ENCODE measurements at regions not wholly inside any gene's neighbourhood (a gene's known extent, or its start where the extent isn't known, plus 50 kb on each side); places are given as distances from the start of the nearest gene placed in this dataset.

- no peak for TF ChIP-seq CTCF (conservative IDR thresholded peaks at IDR 0.05; ENCODE audit: control insufficient read depth, insufficient read depth, low read depth, low read length)
- no peak overlapping the region for H3K4me3 ChIP-seq (ENCODE audit: control insufficient read depth, low read depth, low read length)
- DNase-seq (ENCODE audit: low read depth) = no peak
Observed at GRCh38 chr13:107066355-107066754, 498.4 kb upstream of the ARGLU1 start.

GRCh38 chr13:107065036-107065435 is 497.1 kb upstream of the ARGLU1 start:
- DNase-seq (ENCODE audit: low read depth) = no peak
- no peak for TF ChIP-seq CTCF (conservative IDR thresholded peaks at IDR 0.05; ENCODE audit: control insufficient read depth, insufficient read depth, low read depth, low read length)
- no peak overlapping the region for H3K4me3 ChIP-seq (ENCODE audit: control insufficient read depth, low read depth, low read length)

GRCh38 chr13:107057028-107057631 is 489.2 kb upstream of the ARGLU1 start:
- DNase-seq (ENCODE audit: low read depth) = no peak
- no peak for TF ChIP-seq CTCF (conservative IDR thresholded peaks at IDR 0.05; ENCODE audit: control insufficient read depth, insufficient read depth, low read depth, low read length)
- no peak overlapping the region for H3K4me3 ChIP-seq (ENCODE audit: control insufficient read depth, low read depth, low read length)

- TF ChIP-seq CTCF (conservative IDR thresholded peaks at IDR 0.05; ENCODE audit: control insufficient read depth, insufficient read depth, low read depth, low read length) = no peak
- DNase-seq (ENCODE audit: low read depth) = no peak
- H3K4me3 ChIP-seq (ENCODE audit: control insufficient read depth, low read depth, low read length) = no peak overlapping the region
Observed at GRCh38 chr13:107043021-107043956, 475.4 kb upstream of the ARGLU1 start.

GRCh38 chr13:107035778-107036177 is 467.8 kb upstream of the ARGLU1 start:
- H3K4me3 ChIP-seq (ENCODE audit: control insufficient read depth, low read depth, low read length) = no peak overlapping the region
- DNase-seq (ENCODE audit: low read depth) = no peak
- no peak for TF ChIP-seq CTCF (conservative IDR thresholded peaks at IDR 0.05; ENCODE audit: control insufficient read depth, insufficient read depth, low read depth, low read length)

- no peak for DNase-seq (ENCODE audit: low read depth)
- TF ChIP-seq CTCF (conservative IDR thresholded peaks at IDR 0.05; ENCODE audit: control insufficient read depth, insufficient read depth, low read depth, low read length) = no peak
- H3K4me3 ChIP-seq (ENCODE audit: control insufficient read depth, low read depth, low read length) = no peak overlapping the region
Observed at GRCh38 chr13:107035186-107035585, 467.2 kb upstream of the ARGLU1 start.

All from fibroblast of mammary gland (primary cell).